Heart right ventricle (tissue), 16 donors: ENCODE measurements at regions not wholly inside any gene's neighbourhood (a gene's known extent, or its start where the extent isn't known, plus 50 kb on each side); places are given as distances from the start of the nearest gene placed in this dataset.

ENCODE experiments used
- ATAC-seq, 8 donors: fragments of 200-7000 bp; cut with Tn5 transposase; one replicate each; pipeline ENCODE4 v1.9.1; 2020; ENCODE audit warnings: mild to moderate bottlenecking in 8 of 8, moderate library complexity in 8 of 8, moderate number of reproducible peaks in 1 of 8
- DNase-seq, 2 donors: peaks; one replicate each; pipeline ENCODE4 v3.0.0-alpha.2; 2020
- H3K27ac ChIP-seq, 10 donors: fragments of 200-600 bp; sonication (generic) in 2 of 10; one replicate each; pipeline versions ENCODE4 v1.5.0 to v1.8.0; 2020 to 2022; ENCODE audit warnings: mild to moderate bottlenecking in 3 of 10
- H3K27me3 ChIP-seq, 7 donors: fragments of 200-600 bp; one replicate each; pipeline ENCODE4 v1.8.0; 2021 to 2022; ENCODE audit warnings: mild to moderate bottlenecking in 2 of 7
- H3K36me3 ChIP-seq, 9 donors: fragments of 200-600 bp; sonication (generic) in 1 of 9; one replicate each; pipeline versions ENCODE4 v1.5.0 to v1.8.0; 2020 to 2022; ENCODE audit warnings: mild to moderate bottlenecking in 2 of 9
- H3K4me1 ChIP-seq, 9 donors: fragments of 200-600 bp; sonication (generic) in 1 of 9; one replicate each; pipeline versions ENCODE4 v1.5.0 to v1.8.0; 2020 to 2022; ENCODE audit warnings: mild to moderate bottlenecking in 4 of 9
- H3K4me3 ChIP-seq, 10 donors: fragments of 200-600 bp; sonication (generic) in 2 of 10; one replicate each; pipeline versions ENCODE4 v1.5.0 to v1.8.0; 2020 to 2022; ENCODE audit warnings: mild to moderate bottlenecking in 7 of 10, moderate library complexity in 2 of 10
- H3K9me3 ChIP-seq, 11 donors: fragments of 200-600 bp in 10 of 11; sonication (generic) in 2 of 11; one replicate each; pipeline versions ENCODE4 v1.5.0 to v1.8.0; 2013 to 2022; ENCODE audit warnings: mild to moderate bottlenecking in 2 of 11, control low read depth in 1 of 11, moderate library complexity in 1 of 11
- CTCF ChIP-seq, 9 donors: fragments of 200-600 bp; sonication (generic) in 2 of 9; IDR thresholded peaks; one replicate each; pipeline versions ENCODE4 v1.5.0 to v1.8.0; 2021 to 2022; ENCODE audit warnings: antibody characterized with exemption in 9 of 9, mild to moderate bottlenecking in 5 of 9, moderate library complexity in 1 of 9
- WGBS, 2 donors: extraction: QIAGEN DNeasy Blood & Tissue Kit; methylation state at CpG; one replicate each; pipeline ENCODE4 v1.1.7; 2013; ENCODE audit warnings: inconsistent platforms in 1 of 2; 5-methylcytosine and 5-hydroxymethylcytosine counted together
- intact Hi-C, 10 donors: fragments of 100-400 bp; cut with DNase I; formaldehyde crosslinking; loops; one replicate each; pipeline versions ENCODE4 v1.11.1 to v1.14.2; 2022
- donor health status: Arrhythmogenic right ventricular cardiomyopathy.
- donor health status: ischemic (EF 13 %, LVEDD 7.1; RV severe dilation, severe dysfunction).
- donor health status: healthy with polysubstance abuse.
- donor health status: DM: no; HTN: yes; CAD: no.
- donor health status: DM: no; HTN: no; CAD: no.
- donor health status: ischemic (EF 25% LVEDD 6.9; RV normal size, moderate dysfunction).
- donor health status: ischemic (EF 25% LVEDD 5.7; RV mildly dilated, moderate dysfunction).
- donor health status: healthy.
- donor health status: DM: yes; HTN: yes; CAD: no.
- donor health status: Ischemic cardiomyopathy.
- donor health status: ischemic (EF 35%, LVEDD 5.7; RV mildly dilated, moderate dysfunction).
- donor health status: nonischemic (EF 11% LVEDD 7.7; RV severe dilation, severe dysfunction).
- donor health status: DM: yes; HTN: yes; CAD: no.
- donor health status: PGD.
- donor health status: ischemic (EF 29% LVEDD 5.4; RV normal size, mild dysfunction).
- donor health status: nonischemic (EF 23%, LVEDD 6.1; RV moderate dilation, normal function).

- Histone ChIP-seq H3K27ac (no peak overlapping the region), H3K4me1 (no peaks in the 10 kb centered on the region), H3K27me3 (no peaks in the 10 kb centered on the region), H3K4me3 (no peak overlapping the region), H3K9me3 (no peaks in the 10 kb centered on the region), H3K36me3 (no peaks in the 10 kb centered on the region)
- no peak for TF ChIP-seq CTCF (IDR thresholded peaks at IDR 0.05)
- ATAC-seq (no peak), DNase-seq (no peak)
- 55 to 66% methylated on average over 1 of the region's 1 CpG for WGBS, 2 donors
- intact Hi-C loops = no loop called here
Measured at GRCh38 chr7:15000157-15000556, 97.6 kb upstream of the DGKB start.

GRCh38 chr7:14999331-14999730 is 96.8 kb upstream of the DGKB start:
- WGBS, 2 donors = 75 to 77% methylated on average over 2 of the region's 2 CpGs
- Histone ChIP-seq H3K9me3 (no peaks in the 10 kb centered on the region), H3K4me1 (no peaks in the 10 kb centered on the region), H3K4me3 (no peak overlapping the region), H3K27me3 (no peaks in the 10 kb centered on the region), H3K36me3 (no peaks in the 10 kb centered on the region), H3K27ac (no peak overlapping the region)
- TF ChIP-seq CTCF (IDR thresholded peaks at IDR 0.05) = no peak
- DNase-seq (no peak), ATAC-seq (no peak)
- intact Hi-C loops = no loop called here

GRCh38 chr7:14995774-14996173 is 93.2 kb upstream of the DGKB start:
- H3K27ac ChIP-seq = no peak overlapping the region

GRCh38 chr7:14988941-14989340 is 86.4 kb upstream of the DGKB start:
- ATAC-seq = peak in 2 of 8 donors; percentile 47 to 68
- Histone ChIP-seq H3K4me3 (no peak overlapping the region), H3K4me1 (peaks cover 0 to 9% (median 0%) of the 10 kb centered on the region in 9 donors), H3K9me3 (peaks cover 0 to 9% (median 0%) of the 10 kb centered on the region in 11 donors), H3K27me3 (no peaks in the 10 kb centered on the region), H3K36me3 (no peaks in the 10 kb centered on the region), H3K27ac (no peak overlapping the region)
- intact Hi-C loops = no loop called here
- no peak for TF ChIP-seq CTCF (IDR thresholded peaks at IDR 0.05)
- 46 to 56% methylated on average over 2 of the region's 2 CpGs for WGBS, 2 donors
- no peak for DNase-seq

More at GRCh38 chr7:14995774-14996173, 93.2 kb upstream of the DGKB start:
- no peak for ATAC-seq
- Histone ChIP-seq H3K27me3 (no peaks in the 10 kb centered on the region), H3K9me3 (peaks cover 0 to 8% (median 0%) of the 10 kb centered on the region in 11 donors), H3K4me3 (no peak overlapping the region), H3K36me3 (no peaks in the 10 kb centered on the region), H3K4me1 (no peaks in the 10 kb centered on the region)
- WGBS, 2 donors = 66 to 86% methylated on average over 2 of the region's 2 CpGs
- TF ChIP-seq CTCF (IDR thresholded peaks at IDR 0.05) = no peak
- intact Hi-C loops = no loop called here
- no peak for DNase-seq
